C4-2B (cell line): ENCODE measurements at regions not wholly inside any gene's neighbourhood (a gene's known extent, or its start where the extent isn't known, plus 50 kb on each side); places are given as distances from the start of the nearest gene placed in this dataset.

Experiments used
- CTCF ChIP-seq: fragments of 450-650 bp; conservative IDR thresholded peaks from 2 replicates; pipeline ENCODE4 v1.5.1; 2017; ENCODE audit warnings: mild to moderate bottlenecking
- ZFX ChIP-seq: fragments of 450-650 bp; IDR thresholded peaks from 2 replicates; pipeline ENCODE4 v1.6.1; 2017

- TF ChIP-seq CTCF = no peak
- TF ChIP-seq ZFX = no peak
Observed at GRCh38 chr9:136606687-136607333, 55.9 kb upstream of the EGFL7 start.
